HG03457 (cell line): ENCODE measurements at regions not wholly inside any gene's neighbourhood (a gene's known extent, or its start where the extent isn't known, plus 50 kb on each side); places are given as distances from the start of the nearest gene placed in this dataset.
"Not testable (repeated sequence)": the region's sequence is repeated elsewhere in the genome, so short reads cannot be mapped to it uniquely, and the experiment has no call there.

Source experiments
- ATAC-seq: cut with Tn5 transposase; IDR thresholded peaks from one replicate; pipeline ENCODE4 v1.9.1; 2021; ENCODE audit warnings: moderate number of reproducible peaks; ENCODE audit not compliant: unreplicated experiment

GRCh38 chr5:32842813-32843530 is 131.9 kb downstream of the NPR3 start:
- no peak for ATAC-seq

GRCh38 chr5:32843531-32843895 is 132.4 kb downstream of the NPR3 start:
- no peak for ATAC-seq

GRCh38 chr5:32845171-32845570 is 134.1 kb downstream of the NPR3 start:
- ATAC-seq, result no peak

GRCh38 chr5:32848120-32848519 is 137.0 kb downstream of the NPR3 start:
- no peak for ATAC-seq

GRCh38 chr5:32848681-32849080 is 137.6 kb downstream of the NPR3 start:
- ATAC-seq, result no peak

GRCh38 chr5:32850817-32851496 is 139.8 kb downstream of the NPR3 start:
- no peak for ATAC-seq

- no peak for ATAC-seq
These were observed 140.5 kb downstream of the NPR3 start for GRCh38 chr5:32851559-32852173.

GRCh38 chr5:32852535-32852934 is 141.4 kb downstream of the NPR3 start:
- no peak for ATAC-seq

GRCh38 chr5:32852976-32853375 is 141.9 kb downstream of the NPR3 start:
- ATAC-seq, result no peak

- no peak for ATAC-seq
These were observed 143.4 kb downstream of the NPR3 start for GRCh38 chr5:32854473-32854872.

GRCh38 chr5:32859211-32859641 is 148.1 kb downstream of the NPR3 start:
- ATAC-seq, result no peak

- no peak for ATAC-seq
These were observed 154.4 kb downstream of the NPR3 start for GRCh38 chr5:32865475-32865874.

GRCh38 chr5:32866138-32866537 is 155.0 kb downstream of the NPR3 start:
- ATAC-seq, result no peak

GRCh38 chr5:32869216-32869615 is 158.1 kb downstream of the NPR3 start:
- ATAC-seq, result no peak

- ATAC-seq, result no peak
These were observed 165.7 kb downstream of the NPR3 start for GRCh38 chr5:32876791-32877190.

- ATAC-seq, result not testable (repeated sequence)
These were observed 168.2 kb downstream of the NPR3 start for GRCh38 chr5:32879364-32879763.

- ATAC-seq, result no peak
These were observed 169.7 kb downstream of the NPR3 start for GRCh38 chr5:32880796-32881195.

GRCh38 chr5:32887390-32887789 is 176.3 kb downstream of the NPR3 start:
- no peak for ATAC-seq

- no peak for ATAC-seq
These were observed 178.0 kb downstream of the NPR3 start for GRCh38 chr5:32889078-32889477.

- no peak for ATAC-seq
These were observed 192.5 kb downstream of the NPR3 start for GRCh38 chr5:32903613-32904012.

GRCh38 chr5:32908641-32909040 is 197.5 kb downstream of the NPR3 start:
- ATAC-seq, result no peak

GRCh38 chr5:32909207-32909606 is 198.1 kb downstream of the NPR3 start:
- no peak for ATAC-seq
